Osteocyte (in vitro differentiated cells): ENCODE measurements at regions not wholly inside any gene's neighbourhood (a gene's known extent, or its start where the extent isn't known, plus 50 kb on each side); places are given as distances from the start of the nearest gene placed in this dataset.

ENCODE experiments used
- DNase-seq: peaks from one replicate; pipeline ENCODE4 v3.0.0; 2021; ENCODE audit warnings: mixed read lengths; ENCODE audit not compliant: unreplicated experiment; ENCODE audit errors: extremely low spot score
- H3K27ac Mint-ChIP-seq: one replicate; pipeline ENCODE4 v1.8.0; 2021; ENCODE audit warnings: mild to moderate bottlenecking, mixed read lengths; ENCODE audit not compliant: unreplicated experiment
- H3K27me3 Mint-ChIP-seq: one replicate; pipeline ENCODE4 v1.8.0; 2021; ENCODE audit warnings: mixed read lengths; ENCODE audit not compliant: unreplicated experiment
- H3K36me3 Mint-ChIP-seq: one replicate; pipeline ENCODE4 v1.8.0; 2021; ENCODE audit warnings: mixed read lengths; ENCODE audit not compliant: unreplicated experiment
- H3K4me1 Mint-ChIP-seq: one replicate; pipeline ENCODE4 v1.8.0; 2021; ENCODE audit warnings: mixed read lengths; ENCODE audit not compliant: unreplicated experiment
- H3K4me3 Mint-ChIP-seq: one replicate; pipeline ENCODE4 v1.8.0; 2021; ENCODE audit warnings: mild to moderate bottlenecking, moderate library complexity, mixed read lengths; ENCODE audit not compliant: unreplicated experiment
- H3K9me3 Mint-ChIP-seq: one replicate; pipeline ENCODE4 v1.8.0; 2021; ENCODE audit warnings: mixed read lengths; ENCODE audit not compliant: unreplicated experiment
- CTCF ChIP-seq: fragments of 200-600 bp; sonication (generic); IDR thresholded peaks from 2 replicates; pipeline ENCODE4 v1.5.0; 2021; ENCODE audit warnings: antibody characterized with exemption, mild to moderate bottlenecking, moderate library complexity

- no peak for DNase-seq
- H3K36me3 Mint-ChIP-seq, result no peaks in the 10 kb centered on the region
- H3K9me3 Mint-ChIP-seq, result peaks cover 21% of the 10 kb centered on the region
- no peaks in the 10 kb centered on the region for H3K4me1 Mint-ChIP-seq
- no peaks in the 10 kb centered on the region for H3K27me3 Mint-ChIP-seq
- no peak overlapping the region for H3K27ac Mint-ChIP-seq
- no peak overlapping the region for H3K4me3 Mint-ChIP-seq
- no peak for TF ChIP-seq CTCF
Observed at GRCh38 chr15:94535298-94536048, 304.1 kb downstream of the MCTP2 start.

GRCh38 chr15:94536549-94536948 is 305.2 kb downstream of the MCTP2 start:
- no peak for TF ChIP-seq CTCF
- DNase-seq, result no peak

GRCh38 chr15:94538280-94538679 is 306.9 kb downstream of the MCTP2 start:
- Mint-ChIP-seq H3K4me3 (no peak overlapping the region), H3K27me3 (no peaks in the 10 kb centered on the region)

More at GRCh38 chr15:94536549-94536948, 305.2 kb downstream of the MCTP2 start:
- no peaks in the 10 kb centered on the region for H3K4me1 Mint-ChIP-seq
- no peaks in the 10 kb centered on the region for H3K27me3 Mint-ChIP-seq
- no peak overlapping the region for H3K4me3 Mint-ChIP-seq
- peaks cover 21% of the 10 kb centered on the region for H3K9me3 Mint-ChIP-seq
- H3K36me3 Mint-ChIP-seq, result no peaks in the 10 kb centered on the region
- H3K27ac Mint-ChIP-seq, result no peak overlapping the region

GRCh38 chr15:94542391-94542790 is 311.0 kb downstream of the MCTP2 start:
- Mint-ChIP-seq H3K36me3 (no peaks in the 10 kb centered on the region), H3K9me3 (peaks cover 24% of the 10 kb centered on the region), H3K27me3 (no peaks in the 10 kb centered on the region), H3K4me3 (no peak overlapping the region), H3K27ac (no peak overlapping the region), H3K4me1 (no peaks in the 10 kb centered on the region)
- DNase-seq, result no peak
- TF ChIP-seq CTCF, result no peak

More at GRCh38 chr15:94538280-94538679, 306.9 kb downstream of the MCTP2 start:
- no peaks in the 10 kb centered on the region for H3K36me3 Mint-ChIP-seq
- DNase-seq, result no peak
- no peak for TF ChIP-seq CTCF
- no peaks in the 10 kb centered on the region for H3K4me1 Mint-ChIP-seq
- no peak overlapping the region for H3K27ac Mint-ChIP-seq
- peaks cover 21% of the 10 kb centered on the region for H3K9me3 Mint-ChIP-seq

GRCh38 chr15:94546808-94547207 is 315.4 kb downstream of the MCTP2 start:
- no peaks in the 10 kb centered on the region for H3K4me1 Mint-ChIP-seq
- no peak overlapping the region for H3K27ac Mint-ChIP-seq
- no peaks in the 10 kb centered on the region for H3K27me3 Mint-ChIP-seq
- no peak overlapping the region for H3K4me3 Mint-ChIP-seq
- peaks cover 16% of the 10 kb centered on the region for H3K9me3 Mint-ChIP-seq
- no peak for DNase-seq
- TF ChIP-seq CTCF, result no peak
- H3K36me3 Mint-ChIP-seq, result no peaks in the 10 kb centered on the region
